ENCODE measurements at regions not wholly inside any gene's neighbourhood (a gene's known extent, or its start where the extent isn't known, plus 50 kb on each side); places are given as distances from the start of the nearest gene placed in this dataset.

DNA sequence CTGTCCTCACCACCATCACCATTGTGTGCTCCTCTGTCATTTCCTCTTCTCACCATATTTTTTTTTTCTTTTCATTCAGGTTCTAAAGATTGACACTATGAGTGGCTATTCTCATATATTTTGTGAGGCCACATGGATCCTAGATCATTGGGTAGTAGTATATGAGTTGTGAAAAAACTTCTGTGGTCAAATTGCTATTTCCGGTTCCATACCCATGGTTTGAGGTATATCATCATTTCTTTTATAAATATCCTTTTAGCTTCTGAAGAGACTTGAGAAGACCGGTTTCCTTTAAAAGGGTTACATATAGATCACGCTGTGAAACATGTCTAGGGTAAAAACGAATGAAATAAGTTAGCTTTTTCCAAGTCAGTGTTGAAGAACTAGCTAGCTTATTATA, 769.3 kb downstream of the NOVA1 start:
- TF ChIP-seq PKNOX1 (IDR thresholded peaks at IDR 0.05), result no peak
- no peak for TF ChIP-seq CTBP1 (IDR thresholded peaks at IDR 0.05; ENCODE audit: borderline replicate concordance)
- TF ChIP-seq FOXA1 (IDR thresholded peaks at IDR 0.05), result no peak
- no peak for TF ChIP-seq FOXK2 (IDR thresholded peaks at IDR 0.05)
- no peak for TF ChIP-seq HDGF (IDR thresholded peaks at IDR 0.05; ENCODE audit: borderline replicate concordance)
- no peak for TF ChIP-seq FOXM1 (IDR thresholded peaks at IDR 0.05; ENCODE audit: borderline replicate concordance)
- TF ChIP-seq ARNT (IDR thresholded peaks at IDR 0.05), result no peak
- TF ChIP-seq SP1 (IDR thresholded peaks at IDR 0.05), result no peak
- TF ChIP-seq TARDBP (IDR thresholded peaks at IDR 0.05), result no peak
- no peak for TF ChIP-seq SUZ12 (IDR thresholded peaks at IDR 0.05)

Measured in HEK293T (cell line).